GM06990 (cell line): ENCODE measurements at regions not wholly inside any gene's neighbourhood (a gene's known extent, or its start where the extent isn't known, plus 50 kb on each side); places are given as distances from the start of the nearest gene placed in this dataset.

Experiments
- DNase-seq: peaks from one replicate; pipeline ENCODE4 v3.0.0-alpha.2; 2011; ENCODE audit not compliant: insufficient read length; ENCODE audit errors: extremely low read depth
- H3K27me3 ChIP-seq: replicated peaks from 2 replicates; pipeline ENCODE4 v1.6.0; 2011; ENCODE audit warnings: low read length; ENCODE audit not compliant: control insufficient read depth, insufficient read depth
- H3K36me3 ChIP-seq: 2 replicates; pipeline ENCODE4 v1.5.1; 2011; ENCODE audit warnings: low read length; ENCODE audit not compliant: control insufficient read depth, insufficient read depth
- H3K4me3 ChIP-seq: replicated peaks from 2 replicates; pipeline ENCODE4 v1.5.1; 2011; ENCODE audit warnings: low read depth, mild to moderate bottlenecking, control low read depth, low read length
- TF ChIP-seq, protein P1 (sequence below): IDR thresholded peaks from 2 replicates; pipeline ENCODE4 v1.5.1; 2011; ENCODE audit warnings: low read length, control low read depth, mild to moderate bottlenecking, inconsistent platforms; ENCODE audit not compliant: insufficient read depth, poor library complexity, severe bottlenecking

- TF ChIP-seq, protein P1, sequence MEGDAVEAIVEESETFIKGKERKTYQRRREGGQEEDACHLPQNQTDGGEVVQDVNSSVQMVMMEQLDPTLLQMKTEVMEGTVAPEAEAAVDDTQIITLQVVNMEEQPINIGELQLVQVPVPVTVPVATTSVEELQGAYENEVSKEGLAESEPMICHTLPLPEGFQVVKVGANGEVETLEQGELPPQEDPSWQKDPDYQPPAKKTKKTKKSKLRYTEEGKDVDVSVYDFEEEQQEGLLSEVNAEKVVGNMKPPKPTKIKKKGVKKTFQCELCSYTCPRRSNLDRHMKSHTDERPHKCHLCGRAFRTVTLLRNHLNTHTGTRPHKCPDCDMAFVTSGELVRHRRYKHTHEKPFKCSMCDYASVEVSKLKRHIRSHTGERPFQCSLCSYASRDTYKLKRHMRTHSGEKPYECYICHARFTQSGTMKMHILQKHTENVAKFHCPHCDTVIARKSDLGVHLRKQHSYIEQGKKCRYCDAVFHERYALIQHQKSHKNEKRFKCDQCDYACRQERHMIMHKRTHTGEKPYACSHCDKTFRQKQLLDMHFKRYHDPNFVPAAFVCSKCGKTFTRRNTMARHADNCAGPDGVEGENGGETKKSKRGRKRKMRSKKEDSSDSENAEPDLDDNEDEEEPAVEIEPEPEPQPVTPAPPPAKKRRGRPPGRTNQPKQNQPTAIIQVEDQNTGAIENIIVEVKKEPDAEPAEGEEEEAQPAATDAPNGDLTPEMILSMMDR = no peak
- Histone ChIP-seq H3K4me3 (no peak overlapping the region), H3K36me3 (no peaks in the 10 kb centered on the region), H3K27me3 (no peaks in the 10 kb centered on the region)
- no peak for DNase-seq
Measured at GRCh38 chr2:221641181-221641871, 69.2 kb upstream of the EPHA4 start.

GRCh38 chr2:221640686-221641085 is 68.6 kb upstream of the EPHA4 start:
- no peak for DNase-seq
- Histone ChIP-seq H3K4me3 (no peak overlapping the region), H3K36me3 (no peaks in the 10 kb centered on the region), H3K27me3 (no peaks in the 10 kb centered on the region)
- TF ChIP-seq, protein P1 = no peak

GRCh38 chr2:221637851-221638250 is 65.7 kb upstream of the EPHA4 start:
- Histone ChIP-seq H3K4me3 (no peak overlapping the region), H3K27me3 (no peaks in the 10 kb centered on the region), H3K36me3 (no peaks in the 10 kb centered on the region)
- no peak for DNase-seq
- TF ChIP-seq, protein P1 = no peak

GRCh38 chr2:221635949-221636348 is 63.8 kb upstream of the EPHA4 start:
- DNase-seq = no peak
- TF ChIP-seq, protein P1 = no peak
- H3K4me3 ChIP-seq = no peak overlapping the region
- no peaks in the 10 kb centered on the region for H3K27me3 ChIP-seq
- no peaks in the 10 kb centered on the region for H3K36me3 ChIP-seq

DNA sequence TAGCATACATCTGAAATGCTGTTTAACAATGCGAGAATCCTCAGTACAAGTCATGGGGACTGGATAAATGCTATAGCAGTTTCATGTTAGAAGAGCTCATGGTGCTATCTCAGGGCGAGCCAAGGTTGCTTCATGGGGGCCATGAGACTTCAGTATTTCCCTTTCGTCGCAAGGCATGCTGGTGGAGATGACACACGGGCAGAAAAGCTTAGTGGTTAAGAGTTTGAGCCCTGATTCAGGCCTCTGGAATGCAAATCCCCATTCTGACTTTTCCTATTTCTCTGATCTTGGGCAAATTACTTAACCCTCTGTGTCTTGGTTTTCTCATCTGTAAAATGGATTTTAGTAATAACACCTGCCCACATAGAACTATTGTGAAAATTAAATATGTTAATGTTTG is 57.4 kb upstream of the EPHA4 start:
- Histone ChIP-seq H3K36me3 (no peaks in the 10 kb centered on the region), H3K4me3 (no peak overlapping the region), H3K27me3 (no peaks in the 10 kb centered on the region)
- TF ChIP-seq, protein P1 = no peak
- no peak for DNase-seq

DNA sequence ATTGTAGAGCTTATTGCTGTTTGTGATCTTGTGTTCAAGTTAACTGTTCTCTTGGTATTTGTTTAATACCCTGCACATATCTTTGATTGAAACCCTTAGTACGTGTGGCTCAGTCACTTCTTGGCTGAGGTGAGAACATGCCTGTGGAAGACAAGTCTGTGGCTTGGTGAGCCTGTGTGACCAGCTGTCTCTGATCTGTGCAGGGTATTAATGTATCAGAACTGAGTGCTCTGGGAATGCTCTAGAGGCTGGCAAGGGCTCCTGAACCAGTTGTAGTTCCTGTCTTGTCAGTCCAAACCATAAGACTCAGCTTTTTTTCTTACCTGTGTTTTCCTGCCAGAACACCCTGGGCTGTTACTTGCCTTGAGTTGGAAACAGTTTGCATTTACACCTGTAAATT is 52.4 kb upstream of the EPHA4 start:
- TF ChIP-seq, protein P1 = no peak
- no peaks in the 10 kb centered on the region for H3K36me3 ChIP-seq
- H3K27me3 ChIP-seq = no peaks in the 10 kb centered on the region
- H3K4me3 ChIP-seq = no peak overlapping the region
- DNase-seq = no peak
